Keratinocyte (primary cell): ENCODE measurements at regions not wholly inside any gene's neighbourhood (a gene's known extent, or its start where the extent isn't known, plus 50 kb on each side); places are given as distances from the start of the nearest gene placed in this dataset.

Experiments
- EZH2 ChIP-seq: IDR thresholded peaks from one replicate; pipeline ENCODE4 v1.6.1; 2012; ENCODE audit warnings: inconsistent platforms, mild to moderate bottlenecking, low read length, moderate library complexity
- TF ChIP-seq, protein P1 (sequence below), 3 experiments: IDR thresholded peaks in 1 of 3; conservative IDR thresholded peaks in 1 of 3; optimal IDR thresholded peaks in 1 of 3; 2 replicates in 2 of 3; 3 replicates in 1 of 3; pipeline versions ENCODE3 to v1.5.1; 2011; ENCODE audit warnings: low read length in 3 of 3, mild to moderate bottlenecking in 3 of 3, moderate library complexity in 2 of 3, control low read depth in 1 of 3, inconsistent platforms in 1 of 3; ENCODE audit not compliant: insufficient read depth in 2 of 3; ENCODE audit errors: extremely low read depth in 1 of 3

DNA sequence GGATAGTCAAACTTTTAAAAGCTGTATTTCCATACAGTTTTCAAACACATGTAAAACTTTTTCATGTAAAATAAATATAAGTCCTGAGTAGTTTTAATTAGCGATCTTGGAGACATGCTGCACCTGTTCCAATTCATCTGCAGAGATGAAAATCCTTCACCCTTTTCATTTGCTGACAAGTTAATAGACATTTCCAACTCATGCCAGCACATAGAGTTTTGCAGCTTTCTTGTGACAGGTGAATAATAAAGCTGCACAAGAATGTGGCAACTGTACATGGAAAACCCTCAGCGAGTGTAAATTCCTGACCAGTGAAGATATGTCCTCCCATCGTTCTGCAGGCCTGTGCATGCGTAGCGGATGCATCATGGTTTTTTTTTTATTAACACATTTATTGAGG, 771.4 kb downstream of the TDRD15 start:
- no peak for TF ChIP-seq EZH2
- TF ChIP-seq, protein P1, sequence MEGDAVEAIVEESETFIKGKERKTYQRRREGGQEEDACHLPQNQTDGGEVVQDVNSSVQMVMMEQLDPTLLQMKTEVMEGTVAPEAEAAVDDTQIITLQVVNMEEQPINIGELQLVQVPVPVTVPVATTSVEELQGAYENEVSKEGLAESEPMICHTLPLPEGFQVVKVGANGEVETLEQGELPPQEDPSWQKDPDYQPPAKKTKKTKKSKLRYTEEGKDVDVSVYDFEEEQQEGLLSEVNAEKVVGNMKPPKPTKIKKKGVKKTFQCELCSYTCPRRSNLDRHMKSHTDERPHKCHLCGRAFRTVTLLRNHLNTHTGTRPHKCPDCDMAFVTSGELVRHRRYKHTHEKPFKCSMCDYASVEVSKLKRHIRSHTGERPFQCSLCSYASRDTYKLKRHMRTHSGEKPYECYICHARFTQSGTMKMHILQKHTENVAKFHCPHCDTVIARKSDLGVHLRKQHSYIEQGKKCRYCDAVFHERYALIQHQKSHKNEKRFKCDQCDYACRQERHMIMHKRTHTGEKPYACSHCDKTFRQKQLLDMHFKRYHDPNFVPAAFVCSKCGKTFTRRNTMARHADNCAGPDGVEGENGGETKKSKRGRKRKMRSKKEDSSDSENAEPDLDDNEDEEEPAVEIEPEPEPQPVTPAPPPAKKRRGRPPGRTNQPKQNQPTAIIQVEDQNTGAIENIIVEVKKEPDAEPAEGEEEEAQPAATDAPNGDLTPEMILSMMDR (optimal IDR thresholded peaks at IDR 0.05 in 1 of 3, IDR thresholded peaks at IDR 0.05 in 1 of 3, conservative IDR thresholded peaks at IDR 0.05 in 1 of 3; ENCODE audit: extremely low read depth in 1 of 3, insufficient read depth in 2 of 3, low read length in 3 of 3), result no peak
